Fibroblast of lung (primary cell): ENCODE measurements at regions not wholly inside any gene's neighbourhood (a gene's known extent, or its start where the extent isn't known, plus 50 kb on each side); places are given as distances from the start of the nearest gene placed in this dataset.
A peak's percentile ranks its signal among the peaks of the same experiment; 100 is the strongest.

Source experiments
- DNase-seq, 2 donors: peaks; one replicate each; pipeline versions ENCODE4 v3.0.0 to v3.0.0-alpha.2; 2010; ENCODE audit warnings: low read depth in 2 of 2
- H2AFZ ChIP-seq: 2 replicates; pipeline ENCODE4 v1.5.1; 2012; ENCODE audit warnings: low read length, control low read depth, inconsistent platforms
- H3K27ac ChIP-seq: 2 replicates; pipeline ENCODE4 v1.5.1; 2011; ENCODE audit warnings: low read length, control low read depth; ENCODE audit not compliant: insufficient read depth
- H3K27me3 ChIP-seq: 2 replicates; pipeline ENCODE4 v1.5.1; 2011; ENCODE audit warnings: mild to moderate bottlenecking, low read length; ENCODE audit not compliant: control insufficient read depth, insufficient read depth
- H3K36me3 ChIP-seq: 2 replicates; pipeline ENCODE4 v1.5.1; 2011; ENCODE audit warnings: low read length; ENCODE audit not compliant: control insufficient read depth, insufficient read depth
- H3K4me1 ChIP-seq: 2 replicates; pipeline ENCODE4 v1.5.1; 2011; ENCODE audit warnings: low read length; ENCODE audit not compliant: control insufficient read depth, insufficient read depth; ENCODE audit errors: extremely low read depth
- H3K4me2 ChIP-seq: 2 replicates; pipeline ENCODE4 v1.5.1; 2011; ENCODE audit warnings: low read length, control low read depth; ENCODE audit not compliant: insufficient read depth; ENCODE audit errors: extremely low read depth
- H3K4me3 ChIP-seq, 4 experiments: fragments of 200-600 bp in 1 of 4; sonication (generic) in 1 of 4; replicated peaks in 1 of 4; 2 replicates each; pipeline ENCODE4 v1.5.1; 2011 to 2016; ENCODE audit warnings: low read length in 4 of 4, low read depth in 3 of 4, mild to moderate bottlenecking in 3 of 4, control low read depth in 2 of 4, inconsistent platforms in 1 of 4, mixed read lengths in 1 of 4; ENCODE audit not compliant: insufficient read depth in 1 of 4; ENCODE audit errors: control extremely low read depth in 1 of 4
- H3K79me2 ChIP-seq: 2 replicates; pipeline ENCODE4 v1.5.1; 2012; ENCODE audit warnings: mild to moderate bottlenecking, low read length, inconsistent platforms; ENCODE audit not compliant: control insufficient read depth, insufficient read depth
- H3K9ac ChIP-seq: 2 replicates; pipeline ENCODE4 v1.5.1; 2011; ENCODE audit warnings: mild to moderate bottlenecking, low read length, control low read depth; ENCODE audit not compliant: insufficient read depth
- H3K9me3 ChIP-seq: 2 replicates; pipeline ENCODE4 v1.5.1; 2012; ENCODE audit warnings: low read depth, low read length; ENCODE audit not compliant: control insufficient read depth, insufficient read depth
- H4K20me1 ChIP-seq: 2 replicates; pipeline ENCODE4 v1.5.1; 2011; ENCODE audit warnings: low read length; ENCODE audit not compliant: control insufficient read depth, insufficient read depth; ENCODE audit errors: extremely low read depth
- EZH2 ChIP-seq: IDR thresholded peaks from 2 replicates; pipeline ENCODE4 v1.5.1; 2012; ENCODE audit warnings: low read length, control low read depth, mild to moderate bottlenecking; ENCODE audit errors: missing control alignments
- TF ChIP-seq, protein P1 (sequence below), 2 donors: IDR thresholded peaks in 1 of 2; conservative IDR thresholded peaks in 1 of 2; 1 replicate in 1 of 2; 2 replicates in 1 of 2; pipeline ENCODE4 v1.5.1; 2011 to 2012; ENCODE audit warnings: low read length in 2 of 2, control low read depth in 1 of 2, inconsistent platforms in 1 of 2, low read depth in 1 of 2, mild to moderate bottlenecking in 1 of 2

DNA sequence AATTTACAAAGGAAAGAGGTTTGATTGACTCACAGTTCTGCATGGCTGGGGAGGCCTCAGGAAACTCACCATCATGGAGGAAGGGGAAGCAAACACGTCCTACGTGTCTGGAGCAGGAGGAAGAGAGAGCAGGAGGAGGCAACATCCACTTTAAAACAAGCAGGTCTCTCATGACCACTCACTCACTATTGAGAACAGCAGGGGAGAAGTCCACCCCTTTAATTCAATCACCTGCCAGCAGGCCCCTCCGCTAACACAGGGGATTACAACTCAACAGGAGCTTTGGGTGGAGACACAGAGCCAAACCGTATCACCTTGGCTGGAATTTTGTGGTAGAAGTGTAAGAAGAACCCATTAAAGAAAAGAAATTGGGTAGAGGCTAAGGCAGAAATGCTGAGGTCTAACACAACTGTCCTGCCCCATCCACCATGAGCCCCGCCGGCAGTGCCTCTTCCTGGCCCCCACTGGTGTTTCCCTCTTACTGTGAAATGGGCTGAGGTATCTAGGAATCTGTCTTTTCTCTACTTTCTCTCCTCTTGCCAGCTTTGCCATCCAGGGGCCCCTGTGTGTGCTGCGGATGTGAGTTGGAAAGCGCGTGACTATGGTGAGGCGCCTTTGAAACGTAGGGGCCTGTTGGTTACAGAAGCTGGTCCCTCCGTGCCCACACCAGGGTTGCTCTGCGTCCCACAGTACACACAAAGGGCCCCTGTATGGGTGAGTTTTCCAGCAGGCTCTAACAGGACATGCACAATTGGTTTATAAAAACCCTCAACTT, 108.0 kb upstream of the TMEM132D start:
- Histone ChIP-seq H3K9me3 (no peaks in the 10 kb centered on the region), H3K27ac (no peak overlapping the region), H3K4me1 (no peaks in the 10 kb centered on the region), H3K9ac (no peak overlapping the region), H3K4me3 (no peak overlapping the region), H3K36me3 (no peaks in the 10 kb centered on the region), H3K79me2 (no peaks in the 10 kb centered on the region), H2AFZ (no peak overlapping the region), H4K20me1 (no peaks in the 10 kb centered on the region), H3K4me2 (no peak overlapping the region), H3K27me3 (no peaks in the 10 kb centered on the region)
- no peak for DNase-seq
- TF ChIP-seq, protein P1, sequence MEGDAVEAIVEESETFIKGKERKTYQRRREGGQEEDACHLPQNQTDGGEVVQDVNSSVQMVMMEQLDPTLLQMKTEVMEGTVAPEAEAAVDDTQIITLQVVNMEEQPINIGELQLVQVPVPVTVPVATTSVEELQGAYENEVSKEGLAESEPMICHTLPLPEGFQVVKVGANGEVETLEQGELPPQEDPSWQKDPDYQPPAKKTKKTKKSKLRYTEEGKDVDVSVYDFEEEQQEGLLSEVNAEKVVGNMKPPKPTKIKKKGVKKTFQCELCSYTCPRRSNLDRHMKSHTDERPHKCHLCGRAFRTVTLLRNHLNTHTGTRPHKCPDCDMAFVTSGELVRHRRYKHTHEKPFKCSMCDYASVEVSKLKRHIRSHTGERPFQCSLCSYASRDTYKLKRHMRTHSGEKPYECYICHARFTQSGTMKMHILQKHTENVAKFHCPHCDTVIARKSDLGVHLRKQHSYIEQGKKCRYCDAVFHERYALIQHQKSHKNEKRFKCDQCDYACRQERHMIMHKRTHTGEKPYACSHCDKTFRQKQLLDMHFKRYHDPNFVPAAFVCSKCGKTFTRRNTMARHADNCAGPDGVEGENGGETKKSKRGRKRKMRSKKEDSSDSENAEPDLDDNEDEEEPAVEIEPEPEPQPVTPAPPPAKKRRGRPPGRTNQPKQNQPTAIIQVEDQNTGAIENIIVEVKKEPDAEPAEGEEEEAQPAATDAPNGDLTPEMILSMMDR (conservative IDR thresholded peaks at IDR 0.05 in 1 of 2, IDR thresholded peaks at IDR 0.05 in 1 of 2; ENCODE audit: low read depth in 1 of 2, low read length in 2 of 2), result no peak
- no peak for TF ChIP-seq EZH2

DNA sequence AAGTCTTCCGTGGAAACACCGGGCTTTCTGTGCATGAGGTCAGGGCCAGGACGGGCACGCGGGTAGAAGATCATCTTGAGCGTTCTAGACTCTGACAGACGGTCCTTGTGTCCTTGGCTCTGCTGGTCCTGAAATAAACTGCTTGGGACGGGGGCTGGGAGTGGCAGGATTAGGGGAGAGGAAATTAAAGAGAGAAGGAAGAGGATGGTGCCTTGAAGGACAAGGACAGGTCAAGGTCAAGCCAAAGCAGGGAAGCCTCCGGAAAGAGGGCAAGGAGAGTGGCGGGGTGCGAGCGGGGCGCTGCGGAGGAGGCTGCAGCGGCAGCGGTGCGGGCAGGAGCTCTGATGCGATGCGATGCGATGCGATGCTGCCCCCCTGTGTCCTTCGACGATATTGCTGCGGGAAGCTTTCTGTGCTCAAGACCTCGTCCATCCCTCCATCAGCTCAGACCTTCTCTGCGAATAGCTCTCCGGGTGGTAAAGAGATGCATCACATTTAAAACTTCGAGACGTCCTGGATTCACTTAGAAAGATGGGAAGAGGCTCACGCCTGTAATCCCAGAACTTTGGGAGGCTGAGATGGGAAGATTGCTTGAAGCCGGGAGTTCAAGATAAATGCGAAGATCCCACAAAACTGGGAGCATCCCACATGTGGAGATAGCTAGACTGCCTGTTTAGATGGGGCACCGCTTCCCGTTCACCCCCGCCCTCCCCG, 110.1 kb upstream of the TMEM132D start:
- peak; percentile 4 to 16 for DNase-seq
- H3K4me3 ChIP-seq, result no peak overlapping the region
- no peak overlapping the region for H3K27ac ChIP-seq
- H3K9ac ChIP-seq, result no peak overlapping the region
- no peaks in the 10 kb centered on the region for H3K79me2 ChIP-seq
- H3K36me3 ChIP-seq, result no peaks in the 10 kb centered on the region
- no peaks in the 10 kb centered on the region for H3K4me1 ChIP-seq
- H4K20me1 ChIP-seq, result no peaks in the 10 kb centered on the region
- no peak overlapping the region for H2AFZ ChIP-seq
- no peak for TF ChIP-seq EZH2
- TF ChIP-seq, protein P1 (conservative IDR thresholded peaks at IDR 0.05 in 1 of 2, IDR thresholded peaks at IDR 0.05 in 1 of 2; ENCODE audit: low read depth in 1 of 2, low read length in 2 of 2), result peak; percentile 10 to 51
- H3K27me3 ChIP-seq, result no peaks in the 10 kb centered on the region
- no peak overlapping the region for H3K4me2 ChIP-seq
- no peaks in the 10 kb centered on the region for H3K9me3 ChIP-seq

DNA sequence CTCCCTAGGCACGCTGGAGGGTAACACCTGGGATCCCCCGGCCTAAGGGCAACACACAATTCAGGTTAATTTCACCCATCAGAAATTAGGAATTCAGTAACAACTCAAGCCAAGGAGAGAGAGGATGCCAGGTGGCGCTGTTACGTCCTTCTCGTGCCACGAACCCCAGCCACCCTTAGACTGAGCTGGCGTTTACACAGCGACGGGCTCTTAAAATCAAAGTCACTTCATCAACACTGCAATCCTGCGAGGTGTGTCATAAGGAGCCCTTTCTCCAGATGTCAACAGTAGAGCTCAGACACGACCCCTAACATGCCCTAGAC, 110.6 kb upstream of the TMEM132D start:
- Histone ChIP-seq H3K9ac (no peak overlapping the region), H3K9me3 (no peaks in the 10 kb centered on the region), H3K79me2 (no peaks in the 10 kb centered on the region), H3K4me2 (no peak overlapping the region), H3K36me3 (no peaks in the 10 kb centered on the region), H3K27ac (no peak overlapping the region), H3K27me3 (no peaks in the 10 kb centered on the region), H2AFZ (no peak overlapping the region), H4K20me1 (no peaks in the 10 kb centered on the region), H3K4me3 (no peak overlapping the region), H3K4me1 (no peaks in the 10 kb centered on the region)
- TF ChIP-seq, protein P1 (conservative IDR thresholded peaks at IDR 0.05 in 1 of 2, IDR thresholded peaks at IDR 0.05 in 1 of 2; ENCODE audit: low read depth in 1 of 2, low read length in 2 of 2), result no peak
- TF ChIP-seq EZH2, result no peak
- no peak for DNase-seq
